Gastrocnemius medialis (tissue), 4 donors: ENCODE measurements at regions not wholly inside any gene's neighbourhood (a gene's known extent, or its start where the extent isn't known, plus 50 kb on each side); places are given as distances from the start of the nearest gene placed in this dataset.

Source experiments
- POLR2A ChIP-seq, 2 donors: fragments of 450-650 bp; IDR thresholded peaks; one replicate each; pipeline ENCODE4 v1.6.1; 2017; ENCODE audit warnings: antibody characterized with exemption in 2 of 2, mild to moderate bottlenecking in 2 of 2, moderate library complexity in 2 of 2
- TF ChIP-seq, protein P1 (sequence below), 5 experiments: fragments of 450-650 bp in 3 of 5; fragments of 200-600 bp in 2 of 5; sonication (generic) in 2 of 5; IDR thresholded peaks in 4 of 5; conservative IDR thresholded peaks in 1 of 5; 1 replicate in 4 of 5; 2 replicates in 1 of 5; pipeline ENCODE4 v1.5.1; 2016 to 2019; ENCODE audit warnings: antibody characterized with exemption in 5 of 5, mild to moderate bottlenecking in 3 of 5, moderate library complexity in 3 of 5

DNA sequence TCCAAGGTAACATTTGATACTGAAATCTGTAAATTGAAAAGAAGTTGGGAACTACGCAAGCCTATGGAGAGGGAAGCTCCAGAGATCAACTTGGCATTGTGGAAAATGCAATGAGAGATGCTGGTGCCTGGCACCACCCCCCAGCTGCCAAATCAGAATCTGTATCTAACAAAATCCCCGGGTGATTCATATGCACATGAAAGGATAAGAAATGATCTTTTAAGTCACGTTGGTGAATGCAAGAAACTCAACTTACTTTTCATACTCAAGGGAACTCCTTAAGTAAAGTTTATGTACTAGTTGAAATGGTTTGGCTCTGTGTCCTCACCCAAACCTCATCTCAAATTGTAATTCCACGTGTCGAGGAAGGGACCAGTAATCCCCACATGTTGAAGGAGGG is 158.5 kb upstream of the MYO16 start:
- TF ChIP-seq, protein P1, sequence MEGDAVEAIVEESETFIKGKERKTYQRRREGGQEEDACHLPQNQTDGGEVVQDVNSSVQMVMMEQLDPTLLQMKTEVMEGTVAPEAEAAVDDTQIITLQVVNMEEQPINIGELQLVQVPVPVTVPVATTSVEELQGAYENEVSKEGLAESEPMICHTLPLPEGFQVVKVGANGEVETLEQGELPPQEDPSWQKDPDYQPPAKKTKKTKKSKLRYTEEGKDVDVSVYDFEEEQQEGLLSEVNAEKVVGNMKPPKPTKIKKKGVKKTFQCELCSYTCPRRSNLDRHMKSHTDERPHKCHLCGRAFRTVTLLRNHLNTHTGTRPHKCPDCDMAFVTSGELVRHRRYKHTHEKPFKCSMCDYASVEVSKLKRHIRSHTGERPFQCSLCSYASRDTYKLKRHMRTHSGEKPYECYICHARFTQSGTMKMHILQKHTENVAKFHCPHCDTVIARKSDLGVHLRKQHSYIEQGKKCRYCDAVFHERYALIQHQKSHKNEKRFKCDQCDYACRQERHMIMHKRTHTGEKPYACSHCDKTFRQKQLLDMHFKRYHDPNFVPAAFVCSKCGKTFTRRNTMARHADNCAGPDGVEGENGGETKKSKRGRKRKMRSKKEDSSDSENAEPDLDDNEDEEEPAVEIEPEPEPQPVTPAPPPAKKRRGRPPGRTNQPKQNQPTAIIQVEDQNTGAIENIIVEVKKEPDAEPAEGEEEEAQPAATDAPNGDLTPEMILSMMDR (IDR thresholded peaks at IDR 0.05 in 4 of 5, conservative IDR thresholded peaks at IDR 0.05 in 1 of 5) = no peak
- no peak for TF ChIP-seq POLR2A (IDR thresholded peaks at IDR 0.05)
